Breast epithelium (tissue), 4 donors: ENCODE measurements at regions not wholly inside any gene's neighbourhood (a gene's known extent, or its start where the extent isn't known, plus 50 kb on each side); places are given as distances from the start of the nearest gene placed in this dataset.

ENCODE experiments used
- DNase-seq, 2 donors: peaks; one replicate each; pipeline ENCODE4 v3.0.0-alpha.2; 2019; ENCODE audit warnings: low spot score in 2 of 2
- H3K27ac ChIP-seq, 2 donors: fragments of 200-600 bp; sonication (generic) in 1 of 2; one replicate each; pipeline ENCODE4 v1.5.1; 2016 to 2019; ENCODE audit warnings: mild to moderate bottlenecking in 1 of 2
- H3K27me3 ChIP-seq, 2 donors: fragments of 200-600 bp; sonication (generic) in 1 of 2; one replicate each; pipeline versions ENCODE4 v1.5.1 to v1.6.0; 2017 to 2019; ENCODE audit warnings: control low read depth in 1 of 2, mild to moderate bottlenecking in 1 of 2
- H3K36me3 ChIP-seq: fragments of 200-600 bp; one replicate; pipeline ENCODE4 v1.5.1; 2019
- H3K4me1 ChIP-seq, 2 donors: fragments of 200-600 bp; sonication (generic); one replicate each; pipeline ENCODE4 v1.5.1; 2016 to 2019; ENCODE audit warnings: control low read depth in 1 of 2
- H3K4me3 ChIP-seq, 3 donors: fragments of 200-600 bp; sonication (generic); 1 replicate in 2 of 3; 2 replicates in 1 of 3; pipeline ENCODE4 v1.5.1; 2016 to 2019; ENCODE audit warnings: mild to moderate bottlenecking in 3 of 3, moderate library complexity in 2 of 3
- H3K9me3 ChIP-seq, 2 donors: fragments of 200-600 bp; sonication (generic) in 1 of 2; one replicate each; pipeline ENCODE4 v1.5.1; 2016 to 2019; ENCODE audit warnings: control low read depth in 1 of 2
- POLR2A ChIP-seq: fragments of 450-650 bp; IDR thresholded peaks from one replicate; pipeline ENCODE4 v1.6.1; 2016; ENCODE audit warnings: antibody characterized with exemption, mild to moderate bottlenecking, moderate library complexity
- POLR2AphosphoS5 ChIP-seq, 3 donors: sonication (generic); formaldehyde crosslinking; IDR thresholded peaks; one replicate each; pipeline ENCODE4 v1.6.1; 2017; ENCODE audit warnings: antibody characterized with exemption in 3 of 3
- intact Hi-C: fragments of 100-400 bp; cut with DNase I; formaldehyde crosslinking; loops from one replicate; pipeline ENCODE4 v1.15.1; 2023; ENCODE audit warnings: low total_unique reads
- TF ChIP-seq, protein P1 (sequence below), 3 donors: fragments of 450-650 bp; IDR thresholded peaks; one replicate each; pipeline ENCODE4 v1.5.1; 2016 to 2017; ENCODE audit warnings: antibody characterized with exemption in 3 of 3, mild to moderate bottlenecking in 3 of 3, moderate library complexity in 3 of 3

DNA sequence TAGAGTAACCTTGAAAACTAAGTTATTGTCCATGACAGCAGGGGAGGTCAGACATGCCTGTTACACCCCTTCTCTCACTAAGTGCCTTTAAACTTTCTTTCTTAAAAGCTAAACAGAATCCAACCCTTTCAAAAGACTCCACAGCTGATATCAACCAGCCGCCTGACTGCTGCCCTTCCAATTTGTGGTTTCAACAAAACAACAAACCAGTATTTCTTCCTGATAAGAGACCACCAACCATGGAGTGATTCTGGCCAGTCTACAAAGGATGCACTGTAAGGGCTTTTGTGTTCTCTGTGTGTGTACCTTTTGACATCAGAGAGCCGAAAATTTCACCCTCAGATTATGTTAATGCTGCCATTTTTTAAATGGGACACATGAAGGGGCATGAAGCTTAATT lies 1204.2 kb downstream of the ROBO2 start:
- no peaks in the 10 kb centered on the region for H3K4me1 ChIP-seq
- DNase-seq = no peak
- no peaks in the 10 kb centered on the region for H3K36me3 ChIP-seq
- peaks cover 14 to 32% of the 10 kb centered on the region in 2 donors for H3K9me3 ChIP-seq
- no peak overlapping the region for H3K27ac ChIP-seq
- TF ChIP-seq POLR2AphosphoS5 (IDR thresholded peaks at IDR 0.05) (no peak), POLR2A (no peak)
- TF ChIP-seq, protein P1, sequence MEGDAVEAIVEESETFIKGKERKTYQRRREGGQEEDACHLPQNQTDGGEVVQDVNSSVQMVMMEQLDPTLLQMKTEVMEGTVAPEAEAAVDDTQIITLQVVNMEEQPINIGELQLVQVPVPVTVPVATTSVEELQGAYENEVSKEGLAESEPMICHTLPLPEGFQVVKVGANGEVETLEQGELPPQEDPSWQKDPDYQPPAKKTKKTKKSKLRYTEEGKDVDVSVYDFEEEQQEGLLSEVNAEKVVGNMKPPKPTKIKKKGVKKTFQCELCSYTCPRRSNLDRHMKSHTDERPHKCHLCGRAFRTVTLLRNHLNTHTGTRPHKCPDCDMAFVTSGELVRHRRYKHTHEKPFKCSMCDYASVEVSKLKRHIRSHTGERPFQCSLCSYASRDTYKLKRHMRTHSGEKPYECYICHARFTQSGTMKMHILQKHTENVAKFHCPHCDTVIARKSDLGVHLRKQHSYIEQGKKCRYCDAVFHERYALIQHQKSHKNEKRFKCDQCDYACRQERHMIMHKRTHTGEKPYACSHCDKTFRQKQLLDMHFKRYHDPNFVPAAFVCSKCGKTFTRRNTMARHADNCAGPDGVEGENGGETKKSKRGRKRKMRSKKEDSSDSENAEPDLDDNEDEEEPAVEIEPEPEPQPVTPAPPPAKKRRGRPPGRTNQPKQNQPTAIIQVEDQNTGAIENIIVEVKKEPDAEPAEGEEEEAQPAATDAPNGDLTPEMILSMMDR (IDR thresholded peaks at IDR 0.05) = no peak
- no peaks in the 10 kb centered on the region for H3K27me3 ChIP-seq
- intact Hi-C loops = no loop called here
- no peak overlapping the region for H3K4me3 ChIP-seq

- TF ChIP-seq POLR2AphosphoS5 (IDR thresholded peaks at IDR 0.05) (no peak), POLR2A (no peak)
- TF ChIP-seq, protein P1 (IDR thresholded peaks at IDR 0.05) = no peak
- DNase-seq = no peak
- no peaks in the 10 kb centered on the region for H3K27me3 ChIP-seq
- no peak overlapping the region for H3K27ac ChIP-seq
- intact Hi-C loops = no loop called here
- no peak overlapping the region for H3K4me3 ChIP-seq
- H3K9me3 ChIP-seq = peaks cover 8 to 12% of the 10 kb centered on the region in 2 donors
- no peaks in the 10 kb centered on the region for H3K4me1 ChIP-seq
- no peaks in the 10 kb centered on the region for H3K36me3 ChIP-seq
Measured at GRCh38 chr3:78249294-78249693, 1209.4 kb downstream of the ROBO2 start.

GRCh38 chr3:78253860-78254259 lies 1214.0 kb downstream of the ROBO2 start:
- H3K27me3 ChIP-seq = no peaks in the 10 kb centered on the region
- no peak overlapping the region for H3K4me3 ChIP-seq
- intact Hi-C loops = loop anchor here (2.0 kb wide), 1 partner anchor 59 kb away; no protein-coding TSS in a partner anchor
- DNase-seq = no peak
- H3K27ac ChIP-seq = no peak overlapping the region
- no peaks in the 10 kb centered on the region for H3K4me1 ChIP-seq
- no peak for TF ChIP-seq POLR2A
- no peak for TF ChIP-seq POLR2AphosphoS5 (IDR thresholded peaks at IDR 0.05)
- TF ChIP-seq, protein P1 (IDR thresholded peaks at IDR 0.05) = no peak
- no peaks in the 10 kb centered on the region for H3K9me3 ChIP-seq
- H3K36me3 ChIP-seq = no peaks in the 10 kb centered on the region

- TF ChIP-seq POLR2A = no peak
- TF ChIP-seq, protein P1 (IDR thresholded peaks at IDR 0.05) = no peak
- TF ChIP-seq POLR2AphosphoS5 (IDR thresholded peaks at IDR 0.05) = no peak
- intact Hi-C loops = no loop called here
- no peak for DNase-seq
- Histone ChIP-seq H3K27ac (no peak overlapping the region), H3K4me1 (no peaks in the 10 kb centered on the region), H3K36me3 (no peaks in the 10 kb centered on the region), H3K27me3 (no peaks in the 10 kb centered on the region), H3K4me3 (no peak overlapping the region), H3K9me3 (no peaks in the 10 kb centered on the region)
Measured at GRCh38 chr3:78255403-78255802, 1215.5 kb downstream of the ROBO2 start.

DNA sequence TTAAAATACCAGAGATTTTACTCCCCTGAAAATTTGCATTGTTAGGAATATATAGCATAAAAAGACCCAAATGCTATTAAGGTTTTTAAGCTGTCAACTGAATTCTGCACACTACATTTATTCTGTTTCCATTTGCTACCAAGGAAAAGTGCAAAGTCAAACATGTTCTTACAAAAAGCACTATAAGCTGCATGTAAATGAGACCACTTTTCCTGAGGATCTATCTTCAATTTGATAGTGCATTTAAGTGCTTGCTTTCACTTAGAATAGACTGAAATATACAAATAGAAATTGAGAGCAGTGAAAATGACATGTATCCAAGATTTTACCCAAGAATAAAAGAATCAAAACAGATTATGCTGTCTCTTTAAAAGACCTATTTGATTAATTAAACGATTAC lies 1216.2 kb downstream of the ROBO2 start:
- no peaks in the 10 kb centered on the region for H3K9me3 ChIP-seq
- TF ChIP-seq POLR2AphosphoS5 (IDR thresholded peaks at IDR 0.05) = no peak
- no peak for TF ChIP-seq POLR2A
- TF ChIP-seq, protein P1 (IDR thresholded peaks at IDR 0.05) = no peak
- H3K4me3 ChIP-seq = no peak overlapping the region
- H3K27me3 ChIP-seq = no peaks in the 10 kb centered on the region
- no peaks in the 10 kb centered on the region for H3K4me1 ChIP-seq
- intact Hi-C loops = no loop called here
- no peaks in the 10 kb centered on the region for H3K36me3 ChIP-seq
- no peak for DNase-seq
- no peak overlapping the region for H3K27ac ChIP-seq
